WERI-Rb-1 (cell line): ENCODE measurements at regions not wholly inside any gene's neighbourhood (a gene's known extent, or its start where the extent isn't known, plus 50 kb on each side); places are given as distances from the start of the nearest gene placed in this dataset.

Experiments used
- DNase-seq: peaks from one replicate; pipeline ENCODE4 v3.0.0-alpha.2; 2020
- H3K27ac ChIP-seq: fragments of 250-450 bp; sonication (Bioruptor Pico); 2 replicates; pipeline ENCODE4 v1.5.1; 2020; ENCODE audit warnings: mild to moderate bottlenecking, moderate library complexity
- H3K27me3 ChIP-seq: fragments of 250-450 bp; sonication (Bioruptor Pico); 2 replicates; pipeline ENCODE4 v1.5.1; 2021; ENCODE audit warnings: mild to moderate bottlenecking, low read depth, moderate library complexity; ENCODE audit not compliant: insufficient read depth, severe bottlenecking
- H3K36me3 ChIP-seq: fragments of 250-450 bp; sonication (Bioruptor Pico); 2 replicates; pipeline ENCODE4 v1.5.1; 2020; ENCODE audit warnings: mild to moderate bottlenecking, moderate library complexity
- H3K4me3 ChIP-seq: 2 replicates; pipeline ENCODE4 v1.5.1; 2011; ENCODE audit warnings: low read depth, mild to moderate bottlenecking, control low read depth, low read length
- H3K9me3 ChIP-seq: fragments of 250-450 bp; sonication (Bioruptor Pico); 2 replicates; pipeline ENCODE4 v1.5.1; 2021; ENCODE audit warnings: mild to moderate bottlenecking, moderate library complexity; ENCODE audit not compliant: severe bottlenecking
- CTCF ChIP-seq: IDR thresholded peaks from 2 replicates; pipeline ENCODE4 v1.5.1; 2011; ENCODE audit warnings: low read depth, mild to moderate bottlenecking, control low read depth, inconsistent platforms, low read length

- H3K27ac ChIP-seq = peak overlapping the region; percentile 73
- peak; percentile 23 for DNase-seq
- no peaks in the 10 kb centered on the region for H3K9me3 ChIP-seq
- no peaks in the 10 kb centered on the region for H3K27me3 ChIP-seq
- H3K36me3 ChIP-seq = no peaks in the 10 kb centered on the region
- H3K4me3 ChIP-seq = no peak overlapping the region
- TF ChIP-seq CTCF = no peak
Observed at GRCh38 chr22:48632646-48633246, 1194.9 kb downstream of the BRD1 start.

- H3K27ac ChIP-seq = peak overlapping the region; percentile 73
- no peak for DNase-seq
- H3K27me3 ChIP-seq = no peaks in the 10 kb centered on the region
- no peaks in the 10 kb centered on the region for H3K9me3 ChIP-seq
- H3K4me3 ChIP-seq = no peak overlapping the region
- no peak for TF ChIP-seq CTCF
- no peaks in the 10 kb centered on the region for H3K36me3 ChIP-seq
Observed at GRCh38 chr22:48631288-48631863, 1196.3 kb downstream of the BRD1 start.

- no peaks in the 10 kb centered on the region for H3K27me3 ChIP-seq
- no peak overlapping the region for H3K4me3 ChIP-seq
- H3K9me3 ChIP-seq = no peaks in the 10 kb centered on the region
- no peak overlapping the region for H3K27ac ChIP-seq
- H3K36me3 ChIP-seq = no peaks in the 10 kb centered on the region
- no peak for TF ChIP-seq CTCF
- DNase-seq = no peak
Observed at GRCh38 chr22:48630848-48631247, 1196.8 kb downstream of the BRD1 start.

- H3K9me3 ChIP-seq = no peaks in the 10 kb centered on the region
- H3K4me3 ChIP-seq = no peak overlapping the region
- H3K27me3 ChIP-seq = no peaks in the 10 kb centered on the region
- no peak for TF ChIP-seq CTCF
- H3K27ac ChIP-seq = no peak overlapping the region
- no peak for DNase-seq
- no peaks in the 10 kb centered on the region for H3K36me3 ChIP-seq
Observed at GRCh38 chr22:48630433-48630754, 1197.3 kb downstream of the BRD1 start.

- no peak for TF ChIP-seq CTCF
- DNase-seq = peak; percentile 62
- Histone ChIP-seq H3K36me3 (no peaks in the 10 kb centered on the region), H3K27ac (no peak overlapping the region), H3K9me3 (no peaks in the 10 kb centered on the region), H3K27me3 (no peaks in the 10 kb centered on the region), H3K4me3 (no peak overlapping the region)
Observed at GRCh38 chr22:48629631-48630432, 1197.8 kb downstream of the BRD1 start.
